HCT116 (cell line): ENCODE measurements at regions not wholly inside any gene's neighbourhood (a gene's known extent, or its start where the extent isn't known, plus 50 kb on each side); places are given as distances from the start of the nearest gene placed in this dataset.

Source experiments
- ATAC-seq: fragments of 200-7000 bp; cut with Tn5 transposase; 2 replicates; pipeline ENCODE4 v1.9.1; 2020; ENCODE audit warnings: mild to moderate bottlenecking, moderate library complexity
- BruUV-seq: library from RNA; stranded (reverse); fragments of 400-500 nt; replicated peaks from 2 replicates; lab custom pipeline; 2021; lab: Mats Ljungman, UMichigan
- CTCF ChIA-PET: fragments of 300-600 bp; sonication (Branson Sonifier 250); formaldehyde crosslinking; loops from one replicate; lab custom pipeline; 2021; ENCODE audit warnings: antibody characterized with exemption; lab: Charles Lee
- POLR2A ChIA-PET: fragments of 300-600, 350-600 bp; sonication (Branson Sonifier 250); formaldehyde crosslinking; loops from one replicate; lab custom pipeline; 2021; ENCODE audit warnings: antibody characterized with exemption; lab: Charles Lee
- RAD21 ChIA-PET, 2 experiments: fragments of 300-600 bp; sonication (Branson Sonifier 250); formaldehyde crosslinking; loops; one replicate each; lab custom pipeline; 2023; ENCODE audit warnings: low total read pairs in 2 of 2; ENCODE audit not compliant: uncharacterized antibody in 2 of 2, unreplicated experiment in 2 of 2, low non-redundant PET in 1 of 2; lab: Charles Lee
- DNase-seq: peaks from one replicate; pipeline ENCODE4 v3.0.0-alpha.2; 2010; ENCODE audit warnings: low read depth, low spot score
- H2AFZ ChIP-seq: fragments of 200-600 bp; shearing (Covaris generic), sonication (generic); 2 replicates; pipeline ENCODE4 v1.6.1; 2017; ENCODE audit warnings: low read depth, mixed run types, mixed read lengths, antibody characterized with exemption, low read length; ENCODE audit not compliant: poor library complexity, severe bottlenecking
- H3K27ac ChIP-seq: 2 replicates; pipeline ENCODE4 v1.5.1; 2012; ENCODE audit warnings: low read depth, low read length
- H3K27me3 ChIP-seq: fragments of 200-600 bp; sonication (generic); 2 replicates; pipeline ENCODE4 v1.6.1; 2016; ENCODE audit warnings: mixed run types, low read length, mixed read lengths; ENCODE audit not compliant: insufficient read depth
- H3K36me3 ChIP-seq, 2 experiments: fragments of 200-500 bp in 1 of 2; fragments of 200-600 bp in 1 of 2; sonication (Bioruptor generic) in 1 of 2; sonication (generic) in 1 of 2; 2 replicates each; pipeline versions ENCODE4 v1.5.1 to v1.6.1; 2014 to 2016; ENCODE audit warnings: low read length in 2 of 2, inconsistent platforms in 1 of 2, mixed read lengths in 1 of 2, mixed run types in 1 of 2; ENCODE audit not compliant: insufficient read depth in 2 of 2, control insufficient read depth in 1 of 2
- H3K4me1 ChIP-seq, 2 experiments: fragments of 200-600 bp in 1 of 2; sonication (generic) in 1 of 2; 2 replicates each; pipeline versions ENCODE4 v1.5.1 to v1.6.1; 2012 to 2017; ENCODE audit warnings: low read length in 2 of 2, inconsistent platforms in 1 of 2, mild to moderate bottlenecking in 1 of 2, mixed read lengths in 1 of 2, mixed run types in 1 of 2, moderate library complexity in 1 of 2; ENCODE audit not compliant: insufficient read depth in 2 of 2, control insufficient read depth in 1 of 2
- H3K4me2 ChIP-seq: fragments of 200-600 bp; sonication (generic); 2 replicates; pipeline ENCODE4 v1.6.1; 2017; ENCODE audit warnings: mixed run types, low read length, mixed read lengths
- H3K4me3 ChIP-seq, 2 experiments: fragments of 200-600 bp in 1 of 2; sonication (generic) in 1 of 2; replicated peaks in 1 of 2; 2 replicates each; pipeline ENCODE4 v1.5.1; 2011 to 2016; ENCODE audit warnings: low read length in 2 of 2, control low read depth in 1 of 2, low read depth in 1 of 2, mild to moderate bottlenecking in 1 of 2, mixed read lengths in 1 of 2, mixed run types in 1 of 2
- H3K79me2 ChIP-seq: fragments of 200-600 bp; sonication (generic); 2 replicates; pipeline ENCODE4 v1.6.1; 2017; ENCODE audit warnings: mild to moderate bottlenecking, mixed run types, low read length, moderate library complexity, mixed read lengths; ENCODE audit not compliant: insufficient read depth
- H3K9ac ChIP-seq: fragments of 200-600 bp; sonication (generic); 2 replicates; pipeline ENCODE4 v1.6.1; 2016; ENCODE audit warnings: low read length, mixed read lengths
- H3K9me2 ChIP-seq: fragments of 200-600 bp; sonication (generic), shearing (Covaris generic); 2 replicates; pipeline ENCODE4 v1.6.1; 2017; ENCODE audit warnings: mixed run types, mild to moderate bottlenecking, moderate library complexity; ENCODE audit not compliant: insufficient read depth
- H3K9me3 ChIP-seq, 2 experiments: fragments of 200-500 bp in 1 of 2; fragments of 200-600 bp in 1 of 2; sonication (Bioruptor generic) in 1 of 2; sonication (generic) in 1 of 2; 2 replicates each; pipeline ENCODE4 v1.6.1; 2014 to 2017; ENCODE audit warnings: low read length in 2 of 2, mixed read lengths in 2 of 2, inconsistent platforms in 1 of 2, low read depth in 1 of 2, mild to moderate bottlenecking in 1 of 2, mixed run types in 1 of 2, moderate library complexity in 1 of 2; ENCODE audit not compliant: control insufficient read depth in 1 of 2, insufficient read depth in 1 of 2
- H4K20me1 ChIP-seq: fragments of 200-600 bp; sonication (generic), shearing (Covaris generic); 2 replicates; pipeline ENCODE4 v1.6.1; 2017; ENCODE audit warnings: mixed run types, mild to moderate bottlenecking, moderate library complexity; ENCODE audit not compliant: insufficient read depth
- CEBPB ChIP-seq: IDR thresholded peaks from 2 replicates; pipeline ENCODE4 v1.6.1; 2012; ENCODE audit warnings: low read depth
- EZH2 ChIP-seq: fragments of 200-600 bp; sonication (generic); IDR thresholded peaks from 2 replicates; pipeline ENCODE4 v1.6.1; 2017; ENCODE audit warnings: antibody characterized with exemption, mixed run types
- RAD21 ChIP-seq: IDR thresholded peaks from 2 replicates; pipeline ENCODE4 v1.6.1; 2012; ENCODE audit warnings: low read depth, mild to moderate bottlenecking
- REST ChIP-seq: IDR thresholded peaks from 2 replicates; pipeline ENCODE4 v1.6.1; 2012; ENCODE audit warnings: low read depth
- SP1 ChIP-seq: IDR thresholded peaks from 2 replicates; pipeline ENCODE4 v1.6.1; 2012; ENCODE audit warnings: low read depth
- TCF7L2 ChIP-seq: IDR thresholded peaks from 2 replicates; pipeline ENCODE4 v1.7.0; 2011; ENCODE audit warnings: borderline replicate concordance, inconsistent platforms; ENCODE audit not compliant: insufficient read depth, insufficient read length; ENCODE audit errors: extremely low read depth
- ZNF274 ChIP-seq: fragments of 200-500 bp; sonication (Bioruptor generic); IDR thresholded peaks from 2 replicates; pipeline ENCODE4 v1.6.1; 2014; ENCODE audit warnings: mild to moderate bottlenecking, low read depth, low read length, inconsistent platforms
- intact Hi-C: fragments of 100-400 bp; cut with micrococcal nuclease; formaldehyde crosslinking; loops from 2 replicates; pipeline ENCODE4 v1.10.0; 2022
- TF ChIP-seq, protein P1 (sequence below): IDR thresholded peaks from 2 replicates; pipeline ENCODE4 v1.6.1; 2011; ENCODE audit warnings: mild to moderate bottlenecking, low read length, moderate library complexity; ENCODE audit not compliant: insufficient replicate concordance; ENCODE audit errors: extremely low read depth

- Histone ChIP-seq H3K4me2 (no peak overlapping the region), H3K27ac (no peak overlapping the region), H2AFZ (no peak overlapping the region), H3K79me2 (no peaks in the 10 kb centered on the region), H3K9ac (no peak overlapping the region), H3K27me3 (no peaks in the 10 kb centered on the region), H3K36me3 (no peaks in the 10 kb centered on the region), H3K4me1 (no peaks in the 10 kb centered on the region), H3K9me2 (no peaks in the 10 kb centered on the region), H3K4me3 (no peak overlapping the region), H3K9me3 (peaks cover 7 to 8% of the 10 kb centered on the region in 2 experiments; a peak in 2 of 4 replicates), H4K20me1 (no peaks in the 10 kb centered on the region)
- DNase-seq (no peak), ATAC-seq (no peak)
- ChIA-PET CTCF (no interaction called here), RAD21 (no interaction called here), POLR2A (no interaction called here)
- no TSS peak for BruUV-seq
- TF ChIP-seq ZNF274 (no peak), SP1 (no peak), TCF7L2 (no peak), RAD21 (no peak)
- TF ChIP-seq, protein P1, sequence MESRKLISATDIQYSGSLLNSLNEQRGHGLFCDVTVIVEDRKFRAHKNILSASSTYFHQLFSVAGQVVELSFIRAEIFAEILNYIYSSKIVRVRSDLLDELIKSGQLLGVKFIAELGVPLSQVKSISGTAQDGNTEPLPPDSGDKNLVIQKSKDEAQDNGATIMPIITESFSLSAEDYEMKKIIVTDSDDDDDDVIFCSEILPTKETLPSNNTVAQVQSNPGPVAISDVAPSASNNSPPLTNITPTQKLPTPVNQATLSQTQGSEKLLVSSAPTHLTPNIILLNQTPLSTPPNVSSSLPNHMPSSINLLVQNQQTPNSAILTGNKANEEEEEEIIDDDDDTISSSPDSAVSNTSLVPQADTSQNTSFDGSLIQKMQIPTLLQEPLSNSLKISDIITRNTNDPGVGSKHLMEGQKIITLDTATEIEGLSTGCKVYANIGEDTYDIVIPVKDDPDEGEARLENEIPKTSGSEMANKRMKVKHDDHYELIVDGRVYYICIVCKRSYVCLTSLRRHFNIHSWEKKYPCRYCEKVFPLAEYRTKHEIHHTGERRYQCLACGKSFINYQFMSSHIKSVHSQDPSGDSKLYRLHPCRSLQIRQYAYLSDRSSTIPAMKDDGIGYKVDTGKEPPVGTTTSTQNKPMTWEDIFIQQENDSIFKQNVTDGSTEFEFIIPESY: no peak
- intact Hi-C loops: no loop called here
Measured at GRCh38 chr19:28578208-28578607, 634.7 kb downstream of the UQCRFS1 start.

GRCh38 chr19:28577666-28578065, 635.3 kb downstream of the UQCRFS1 start:
- ATAC-seq (no peak), DNase-seq (no peak)
- H3K9me2 ChIP-seq: no peaks in the 10 kb centered on the region
- ChIA-PET RAD21 (no interaction called here), CTCF (no interaction called here), POLR2A (no interaction called here)
- H3K9ac ChIP-seq: no peak overlapping the region
- H3K9me3 ChIP-seq: peaks cover 7 to 8% of the 10 kb centered on the region in 2 experiments; a peak in 2 of 4 replicates
- H3K27me3 ChIP-seq: no peaks in the 10 kb centered on the region
- intact Hi-C loops: no loop called here
- H3K4me1 ChIP-seq: no peaks in the 10 kb centered on the region
- H3K36me3 ChIP-seq: no peaks in the 10 kb centered on the region
- no TSS peak for BruUV-seq
- H2AFZ ChIP-seq: no peak overlapping the region
- TF ChIP-seq TCF7L2 (no peak), REST (no peak), CEBPB (no peak), EZH2 (no peak)
- no peak overlapping the region for H3K27ac ChIP-seq
- no peaks in the 10 kb centered on the region for H4K20me1 ChIP-seq
- no peak overlapping the region for H3K4me3 ChIP-seq
- H3K79me2 ChIP-seq: no peaks in the 10 kb centered on the region
- no peak overlapping the region for H3K4me2 ChIP-seq
